SU-DHL-6 (cell line): ENCODE measurements at regions not wholly inside any gene's neighbourhood (a gene's known extent, or its start where the extent isn't known, plus 50 kb on each side); places are given as distances from the start of the nearest gene placed in this dataset.

Experiments used
- H2AFZ ChIP-seq: fragments of 200-600 bp; sonication (generic); 2 replicates; pipeline ENCODE4 v1.6.1; 2014; ENCODE audit warnings: low read depth, mild to moderate bottlenecking, moderate library complexity, mixed read lengths, antibody characterized with exemption, low read length; ENCODE audit not compliant: severe bottlenecking
- H3F3A ChIP-seq: fragments of 200-600 bp; shearing (Covaris generic); 2 replicates; pipeline ENCODE4 v1.6.0; 2016; ENCODE audit warnings: antibody characterized with exemption, mild to moderate bottlenecking; ENCODE audit not compliant: insufficient read depth
- H3K27ac ChIP-seq: fragments of 200-600 bp; sonication (generic); 2 replicates; pipeline ENCODE4 v1.5.1; 2016; ENCODE audit warnings: low read depth, mild to moderate bottlenecking, low read length, moderate library complexity, mixed read lengths
- H3K27me3 ChIP-seq: fragments of 200-600 bp; sonication (generic), shearing (Covaris generic); 2 replicates; pipeline ENCODE4 v1.6.0; 2014; ENCODE audit warnings: mild to moderate bottlenecking, low read length
- H3K36me3 ChIP-seq: fragments of 200-600 bp; sonication (generic); 2 replicates; pipeline ENCODE4 v1.6.1; 2014; ENCODE audit warnings: mild to moderate bottlenecking, low read length, mixed read lengths
- H3K4me2 ChIP-seq: fragments of 300-600, 200-600 bp; shearing (Covaris generic), sonication (generic); 2 replicates; pipeline ENCODE4 v1.6.0; 2014; ENCODE audit warnings: low read length, low read depth, mild to moderate bottlenecking; ENCODE audit not compliant: poor library complexity, severe bottlenecking
- H3K4me3 ChIP-seq: fragments of 200-600 bp; sonication (generic); 2 replicates; pipeline ENCODE4 v1.5.1; 2014; ENCODE audit warnings: antibody characterized with exemption, low read length, mild to moderate bottlenecking, mixed read lengths; ENCODE audit not compliant: insufficient read depth, poor library complexity, severe bottlenecking
- H3K79me2 ChIP-seq: fragments of 200-600 bp; sonication (generic); 2 replicates; pipeline ENCODE4 v1.6.1; 2014; ENCODE audit warnings: mild to moderate bottlenecking, low read length, moderate library complexity; ENCODE audit not compliant: insufficient read depth
- H3K9ac ChIP-seq: fragments of 200-600 bp; sonication (generic); 2 replicates; pipeline ENCODE4 v1.7.0; 2014; ENCODE audit warnings: mild to moderate bottlenecking, low read length
- H3K9me2 ChIP-seq: fragments of 200-600 bp; sonication (generic); replicated peaks from 2 replicates; pipeline ENCODE4 v1.6.1; 2014; ENCODE audit warnings: low read length; ENCODE audit not compliant: insufficient read depth
- H3K9me3 ChIP-seq: fragments of 200-600 bp; sonication (generic); 2 replicates; pipeline ENCODE4 v1.6.1; 2014; ENCODE audit warnings: low read length, mixed read lengths; ENCODE audit not compliant: insufficient read depth
- H4K20me1 ChIP-seq: fragments of 200-600 bp; sonication (generic); 2 replicates; pipeline ENCODE4 v1.6.1; 2014; ENCODE audit warnings: low read depth, mild to moderate bottlenecking, antibody characterized with exemption, low read length, moderate library complexity, mixed read lengths
- EZH2phosphoT487 ChIP-seq: fragments of 200-600 bp; sonication (generic), shearing (Covaris generic); conservative IDR thresholded peaks from 2 replicates; pipeline ENCODE4 v1.6.1; 2018; ENCODE audit warnings: mild to moderate bottlenecking, antibody characterized with exemption, low read length, moderate library complexity, mixed read lengths
- TF ChIP-seq, protein P1 (sequence below): fragments of 200-600 bp; sonication (generic); IDR thresholded peaks from one replicate; pipeline ENCODE4 v1.5.1; 2017; ENCODE audit warnings: antibody characterized with exemption, mild to moderate bottlenecking, low read length, moderate library complexity; ENCODE audit not compliant: insufficient read depth, poor library complexity, severe bottlenecking

GRCh38 chr12:83985084-83985483 lies 927.5 kb downstream of the SLC6A15 start:
- no peaks in the 10 kb centered on the region for H4K20me1 ChIP-seq
- no peak overlapping the region for H3K4me3 ChIP-seq
- no peak overlapping the region for H3K4me2 ChIP-seq
- no peaks in the 10 kb centered on the region for H3K36me3 ChIP-seq
- TF ChIP-seq EZH2phosphoT487: no peak
- H3F3A ChIP-seq: no peaks in the 10 kb centered on the region
- H3K79me2 ChIP-seq: no peaks in the 10 kb centered on the region
- no peaks in the 10 kb centered on the region for H3K9me3 ChIP-seq
- no peaks in the 10 kb centered on the region for H3K27me3 ChIP-seq
- no peaks in the 10 kb centered on the region for H3K9me2 ChIP-seq
- no peak overlapping the region for H3K27ac ChIP-seq
- no peak overlapping the region for H2AFZ ChIP-seq
- no peak overlapping the region for H3K9ac ChIP-seq

GRCh38 chr12:83980398-83980797 lies 932.2 kb downstream of the SLC6A15 start:
- no peak overlapping the region for H3K27ac ChIP-seq
- H3K4me2 ChIP-seq: no peak overlapping the region
- H3K9me2 ChIP-seq: no peaks in the 10 kb centered on the region
- no peak for TF ChIP-seq EZH2phosphoT487
- TF ChIP-seq, protein P1, sequence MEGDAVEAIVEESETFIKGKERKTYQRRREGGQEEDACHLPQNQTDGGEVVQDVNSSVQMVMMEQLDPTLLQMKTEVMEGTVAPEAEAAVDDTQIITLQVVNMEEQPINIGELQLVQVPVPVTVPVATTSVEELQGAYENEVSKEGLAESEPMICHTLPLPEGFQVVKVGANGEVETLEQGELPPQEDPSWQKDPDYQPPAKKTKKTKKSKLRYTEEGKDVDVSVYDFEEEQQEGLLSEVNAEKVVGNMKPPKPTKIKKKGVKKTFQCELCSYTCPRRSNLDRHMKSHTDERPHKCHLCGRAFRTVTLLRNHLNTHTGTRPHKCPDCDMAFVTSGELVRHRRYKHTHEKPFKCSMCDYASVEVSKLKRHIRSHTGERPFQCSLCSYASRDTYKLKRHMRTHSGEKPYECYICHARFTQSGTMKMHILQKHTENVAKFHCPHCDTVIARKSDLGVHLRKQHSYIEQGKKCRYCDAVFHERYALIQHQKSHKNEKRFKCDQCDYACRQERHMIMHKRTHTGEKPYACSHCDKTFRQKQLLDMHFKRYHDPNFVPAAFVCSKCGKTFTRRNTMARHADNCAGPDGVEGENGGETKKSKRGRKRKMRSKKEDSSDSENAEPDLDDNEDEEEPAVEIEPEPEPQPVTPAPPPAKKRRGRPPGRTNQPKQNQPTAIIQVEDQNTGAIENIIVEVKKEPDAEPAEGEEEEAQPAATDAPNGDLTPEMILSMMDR: no peak
- no peaks in the 10 kb centered on the region for H3K36me3 ChIP-seq
- H3K9me3 ChIP-seq: no peaks in the 10 kb centered on the region
- peak overlapping the region; percentile 22 for H2AFZ ChIP-seq
- no peaks in the 10 kb centered on the region for H3K79me2 ChIP-seq
- no peaks in the 10 kb centered on the region for H3F3A ChIP-seq
- no peaks in the 10 kb centered on the region for H3K27me3 ChIP-seq
- H4K20me1 ChIP-seq: no peaks in the 10 kb centered on the region
- no peak overlapping the region for H3K9ac ChIP-seq
- no peak overlapping the region for H3K4me3 ChIP-seq

GRCh38 chr12:83979785-83980184 lies 932.8 kb downstream of the SLC6A15 start:
- Histone ChIP-seq H3K27me3 (no peaks in the 10 kb centered on the region), H3K9ac (no peak overlapping the region), H3K9me2 (no peaks in the 10 kb centered on the region), H3K36me3 (no peaks in the 10 kb centered on the region), H3K9me3 (no peaks in the 10 kb centered on the region), H3K4me2 (no peak overlapping the region), H2AFZ (peak overlapping the region; percentile 22), H3K79me2 (no peaks in the 10 kb centered on the region), H3K4me3 (no peak overlapping the region), H3K27ac (no peak overlapping the region), H4K20me1 (no peaks in the 10 kb centered on the region), H3F3A (no peaks in the 10 kb centered on the region)
- no peak for TF ChIP-seq EZH2phosphoT487
- TF ChIP-seq, protein P1: no peak

DNA sequence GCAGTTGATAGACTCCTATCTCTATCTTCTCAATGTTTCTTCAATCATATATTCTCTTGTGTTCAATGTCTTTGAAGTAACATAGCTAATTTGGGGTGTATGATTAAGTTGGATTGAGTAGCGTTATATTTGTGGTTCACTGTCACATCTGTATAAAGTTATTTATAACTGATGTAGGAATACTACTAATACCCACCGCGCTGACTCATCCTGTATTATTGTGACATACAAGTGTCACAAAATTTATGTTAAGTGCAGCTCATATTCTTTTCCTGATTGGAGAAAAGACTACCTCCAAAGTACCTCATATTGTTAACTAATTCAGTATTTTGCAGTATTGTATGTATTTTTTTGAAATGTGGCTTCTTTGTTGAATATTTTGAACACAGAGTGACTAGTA lies 940.8 kb downstream of the SLC6A15 start:
- Histone ChIP-seq H3K4me2 (no peak overlapping the region), H3K9me2 (no peaks in the 10 kb centered on the region), H3K36me3 (no peaks in the 10 kb centered on the region), H2AFZ (no peak overlapping the region), H3K27ac (no peak overlapping the region), H3K27me3 (no peaks in the 10 kb centered on the region), H4K20me1 (no peaks in the 10 kb centered on the region), H3K4me3 (no peak overlapping the region), H3F3A (no peaks in the 10 kb centered on the region), H3K79me2 (no peaks in the 10 kb centered on the region), H3K9ac (no peak overlapping the region), H3K9me3 (no peaks in the 10 kb centered on the region)
- TF ChIP-seq, protein P1: no peak
- no peak for TF ChIP-seq EZH2phosphoT487
